ENCODE measurements at regions not wholly inside any gene's neighbourhood (a gene's known extent, or its start where the extent isn't known, plus 50 kb on each side); places are given as distances from the start of the nearest gene placed in this dataset.

DNA sequence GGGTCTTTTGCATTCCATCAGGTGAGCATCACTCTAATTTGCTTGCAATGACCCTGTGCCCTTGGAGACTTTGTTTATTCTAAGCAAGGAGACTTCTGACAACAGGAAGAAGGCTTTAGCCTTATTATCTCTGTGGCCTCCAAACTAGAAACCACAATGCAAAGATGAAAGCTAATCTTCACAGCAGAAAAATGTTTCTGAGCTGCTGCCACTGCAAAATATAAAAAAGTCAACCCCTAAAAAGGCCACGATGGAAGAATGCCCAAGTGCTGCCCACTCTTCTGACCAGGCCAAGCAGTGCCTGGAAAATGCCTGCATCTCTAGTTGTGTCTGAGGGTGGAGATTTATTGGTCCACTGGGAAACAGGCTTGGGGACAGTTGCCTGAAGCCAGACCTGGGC is 299.9 kb downstream of the C7orf25 start:
- ChIA-PET POLR2A (no interaction called here), CTCF (no interaction called here)

GRCh38 chr7:42611289-42611928 is 300.5 kb downstream of the C7orf25 start:
- no peak for DNase-seq (ENCODE audit: extremely low spot score)
- no peak for TF ChIP-seq SUZ12 (IDR thresholded peaks at IDR 0.05)
- TF ChIP-seq LEF1 (IDR thresholded peaks at IDR 0.05; ENCODE audit: borderline replicate concordance): no peak
- no peak for TF ChIP-seq BHLHE40 (IDR thresholded peaks at IDR 0.05; ENCODE audit: borderline replicate concordance)
- no peak for TF ChIP-seq ELF4 (IDR thresholded peaks at IDR 0.05)
- TF ChIP-seq TARDBP (IDR thresholded peaks at IDR 0.05): no peak
- TF ChIP-seq NFRKB (IDR thresholded peaks at IDR 0.05): no peak
- TF ChIP-seq, protein P1, sequence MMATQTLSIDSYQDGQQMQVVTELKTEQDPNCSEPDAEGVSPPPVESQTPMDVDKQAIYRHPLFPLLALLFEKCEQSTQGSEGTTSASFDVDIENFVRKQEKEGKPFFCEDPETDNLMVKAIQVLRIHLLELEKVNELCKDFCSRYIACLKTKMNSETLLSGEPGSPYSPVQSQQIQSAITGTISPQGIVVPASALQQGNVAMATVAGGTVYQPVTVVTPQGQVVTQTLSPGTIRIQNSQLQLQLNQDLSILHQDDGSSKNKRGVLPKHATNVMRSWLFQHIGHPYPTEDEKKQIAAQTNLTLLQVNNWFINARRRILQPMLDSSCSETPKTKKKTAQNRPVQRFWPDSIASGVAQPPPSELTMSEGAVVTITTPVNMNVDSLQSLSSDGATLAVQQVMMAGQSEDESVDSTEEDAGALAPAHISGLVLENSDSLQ (IDR thresholded peaks at IDR 0.05): no peak
- TF ChIP-seq L3MBTL2 (conservative IDR thresholded peaks at IDR 0.05): no peak
- no peak for TF ChIP-seq ARNT (IDR thresholded peaks at IDR 0.05)
- ChIA-PET CTCF (no interaction called here), POLR2A (no interaction called here)

More for the DNA sequence above, 299.9 kb downstream of the C7orf25 start:
- no peak for DNase-seq (ENCODE audit: extremely low spot score)
- TF ChIP-seq FOXM1 (IDR thresholded peaks at IDR 0.05; ENCODE audit: borderline replicate concordance): no peak
- TF ChIP-seq ZNF384 (IDR thresholded peaks at IDR 0.05): no peak
- no peak for TF ChIP-seq HDGF (IDR thresholded peaks at IDR 0.05; ENCODE audit: borderline replicate concordance)
- TF ChIP-seq SP1 (IDR thresholded peaks at IDR 0.05): no peak
- no peak for TF ChIP-seq BHLHE40 (IDR thresholded peaks at IDR 0.05; ENCODE audit: borderline replicate concordance)
- TF ChIP-seq CTBP1 (IDR thresholded peaks at IDR 0.05; ENCODE audit: borderline replicate concordance): no peak
- TF ChIP-seq FOXK2 (IDR thresholded peaks at IDR 0.05): no peak
- TF ChIP-seq L3MBTL2 (conservative IDR thresholded peaks at IDR 0.05): no peak
- TF ChIP-seq, protein P1 (IDR thresholded peaks at IDR 0.05): no peak
- no peak for TF ChIP-seq ELF4 (IDR thresholded peaks at IDR 0.05)
- no peak for TF ChIP-seq NFRKB (IDR thresholded peaks at IDR 0.05)

DNA sequence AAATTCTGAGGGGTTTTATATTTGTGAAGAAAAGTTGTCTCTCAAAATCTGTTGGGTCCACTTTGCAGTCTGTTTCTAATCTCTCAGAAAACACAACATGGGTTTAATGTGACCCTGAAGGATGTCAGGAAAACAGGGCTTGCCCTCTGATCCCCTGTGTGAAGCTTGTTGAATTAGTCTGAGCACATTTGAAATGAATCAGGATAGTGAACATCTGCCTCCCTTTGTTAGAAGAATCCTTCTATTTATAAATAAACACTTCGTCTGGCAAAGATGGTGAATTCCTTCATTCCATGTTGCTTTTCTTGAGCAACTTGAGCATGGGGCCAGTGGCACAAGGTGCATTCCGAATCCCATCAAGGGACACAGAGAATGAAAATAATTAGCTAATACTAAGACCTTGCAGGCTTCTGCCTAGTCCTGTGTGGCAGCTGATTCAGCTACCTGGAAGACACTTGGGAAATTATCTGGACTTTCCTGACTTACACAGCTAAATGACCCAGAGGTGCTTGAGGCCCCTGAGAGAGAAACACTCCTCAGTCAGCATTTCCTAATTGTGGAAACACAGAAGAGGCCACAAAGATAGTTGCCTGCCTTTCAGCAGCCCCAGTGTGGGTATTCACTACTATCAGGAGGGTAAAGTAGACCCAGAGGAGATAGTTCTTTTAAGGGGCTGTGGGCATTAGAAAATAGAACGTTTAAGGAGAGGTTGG is 305.5 kb downstream of the C7orf25 start:
- ChIA-PET CTCF (interaction anchor here (1.1 kb wide), 1 partner anchor 12 kb away, joined by 3 read pairs; no protein-coding TSS in a partner anchor), POLR2A (no interaction called here)
- TF ChIP-seq CTBP1 (IDR thresholded peaks at IDR 0.05; ENCODE audit: borderline replicate concordance) (no peak), ARNT (IDR thresholded peaks at IDR 0.05) (no peak), ZNF384 (IDR thresholded peaks at IDR 0.05) (no peak), SP1 (IDR thresholded peaks at IDR 0.05) (no peak), L3MBTL2 (conservative IDR thresholded peaks at IDR 0.05) (no peak)
- TF ChIP-seq, protein P1 (IDR thresholded peaks at IDR 0.05): no peak
- DNase-seq (ENCODE audit: extremely low spot score): no peak

DNA sequence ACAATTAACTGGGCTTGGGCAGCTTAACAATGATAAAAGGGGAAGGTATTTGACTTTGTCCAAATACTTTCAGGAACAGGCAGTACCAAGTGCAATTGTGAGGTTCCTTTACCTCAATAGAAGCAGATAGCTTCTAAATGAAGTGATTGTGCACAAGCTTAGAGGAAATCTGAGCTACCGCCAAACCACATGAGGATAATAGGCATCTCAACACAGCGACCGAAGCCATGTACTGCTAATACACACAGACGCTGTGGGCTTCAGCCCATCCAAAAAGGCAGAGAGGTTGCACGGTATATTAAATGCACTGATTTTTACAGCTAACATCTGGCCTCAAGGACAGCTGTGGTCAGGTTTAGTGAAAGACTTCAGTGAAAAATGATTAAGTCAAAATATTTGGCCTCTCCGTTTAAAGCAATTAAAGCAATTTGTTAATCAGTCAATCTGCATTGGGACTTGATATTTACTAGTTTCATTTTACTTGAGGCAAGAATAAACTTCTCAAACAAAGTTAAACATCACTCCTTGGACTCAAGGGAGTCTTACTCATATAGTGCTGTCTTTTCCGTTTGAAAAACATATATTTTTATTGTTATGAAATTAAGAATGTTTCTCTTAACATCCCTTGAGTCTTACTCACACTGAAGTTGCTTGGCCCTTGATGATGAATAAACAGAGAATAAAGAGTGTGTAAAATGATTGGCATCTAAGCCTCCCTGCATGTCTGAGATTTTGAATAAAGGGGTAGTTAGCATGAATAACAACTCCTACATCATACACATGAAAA is 306.3 kb downstream of the C7orf25 start:
- ChIA-PET CTCF (interaction anchor here (1.1 kb wide), 1 partner anchor 12 kb away, joined by 3 read pairs; no protein-coding TSS in a partner anchor), POLR2A (no interaction called here)
- no peak for DNase-seq (ENCODE audit: extremely low spot score)
- TF ChIP-seq FOXM1 (IDR thresholded peaks at IDR 0.05; ENCODE audit: borderline replicate concordance) (no peak), LEF1 (IDR thresholded peaks at IDR 0.05; ENCODE audit: borderline replicate concordance) (no peak), CTBP1 (IDR thresholded peaks at IDR 0.05; ENCODE audit: borderline replicate concordance) (no peak), FOXA1 (IDR thresholded peaks at IDR 0.05) (no peak), SUZ12 (IDR thresholded peaks at IDR 0.05) (no peak), ZNF384 (IDR thresholded peaks at IDR 0.05) (no peak), ARNT (IDR thresholded peaks at IDR 0.05) (no peak), TARDBP (IDR thresholded peaks at IDR 0.05) (no peak), NFRKB (IDR thresholded peaks at IDR 0.05) (no peak), HDGF (IDR thresholded peaks at IDR 0.05; ENCODE audit: borderline replicate concordance) (no peak), SP1 (IDR thresholded peaks at IDR 0.05) (no peak), L3MBTL2 (conservative IDR thresholded peaks at IDR 0.05) (no peak), ELF4 (IDR thresholded peaks at IDR 0.05) (no peak), BHLHE40 (IDR thresholded peaks at IDR 0.05; ENCODE audit: borderline replicate concordance) (no peak), FOXK2 (IDR thresholded peaks at IDR 0.05) (no peak)
- TF ChIP-seq, protein P1 (IDR thresholded peaks at IDR 0.05): no peak

- no peak for DNase-seq (ENCODE audit: extremely low spot score)
- POLR2A ChIA-PET: no interaction called here
- CTCF ChIA-PET: no interaction called here
- TF ChIP-seq, protein P1 (IDR thresholded peaks at IDR 0.05): no peak
- TF ChIP-seq SUZ12 (IDR thresholded peaks at IDR 0.05) (no peak), ARNT (IDR thresholded peaks at IDR 0.05) (no peak), FOXK2 (IDR thresholded peaks at IDR 0.05) (no peak), LEF1 (IDR thresholded peaks at IDR 0.05; ENCODE audit: borderline replicate concordance) (no peak), BHLHE40 (IDR thresholded peaks at IDR 0.05; ENCODE audit: borderline replicate concordance) (no peak), FOXA1 (IDR thresholded peaks at IDR 0.05) (no peak), CTBP1 (IDR thresholded peaks at IDR 0.05; ENCODE audit: borderline replicate concordance) (no peak), HDGF (IDR thresholded peaks at IDR 0.05; ENCODE audit: borderline replicate concordance) (no peak), NFRKB (IDR thresholded peaks at IDR 0.05) (no peak)
Observed at GRCh38 chr7:42603496-42603895, 308.4 kb downstream of the C7orf25 start.

Data from HEK293T (cell line).